GM10248 (cell line): ENCODE measurements at regions not wholly inside any gene's neighbourhood (a gene's known extent, or its start where the extent isn't known, plus 50 kb on each side); places are given as distances from the start of the nearest gene placed in this dataset.

Source experiments
- CTCF ChIA-PET: fragments of 300-600 bp; sonication (Branson Sonifier 250); formaldehyde crosslinking; extraction: SDS; loops from one replicate; lab custom pipeline; 2021; ENCODE audit warnings: antibody characterized with exemption; lab: Yijun Ruan, JAX
- POLR2A ChIA-PET: fragments of 350-650 bp; sonication (Branson Sonifier 250); formaldehyde crosslinking; extraction: SDS; loops from one replicate; lab custom pipeline; 2020; ENCODE audit warnings: antibody characterized with exemption; lab: Yijun Ruan, JAX
- DNase-seq: peaks from one replicate; pipeline ENCODE4 v3.0.0; 2012; ENCODE audit errors: extremely low spot score
- CTCF ChIP-seq: IDR thresholded peaks from 2 replicates; pipeline ENCODE4 v1.5.1; 2012; ENCODE audit warnings: mild to moderate bottlenecking, low read depth; ENCODE audit errors: extremely low read depth, missing control alignments, control extremely low read depth

- ChIA-PET POLR2A (no interaction called here), CTCF (interaction anchor here (1.2 to 5.1 kb wide), 2 partner anchors 12 to 16 kb away, joined by 3 to 27 read pairs; no protein-coding TSS in a partner anchor)
- DNase-seq: no peak
- TF ChIP-seq CTCF: no peak
Measured at GRCh38 chr12:125315771-125316170, 250.5 kb downstream of the AACS start.

GRCh38 chr12:125320177-125320576, 254.9 kb downstream of the AACS start:
- no peak for DNase-seq
- no peak for TF ChIP-seq CTCF
- ChIA-PET POLR2A (no interaction called here), CTCF (no interaction called here)

GRCh38 chr12:125324861-125325490, 259.7 kb downstream of the AACS start:
- DNase-seq: no peak
- no peak for TF ChIP-seq CTCF
- CTCF ChIA-PET: interaction anchor here (2.0 kb wide), 1 partner anchor 10 kb away, joined by 5 read pairs; no protein-coding TSS in a partner anchor
- POLR2A ChIA-PET: no interaction called here

- POLR2A ChIA-PET: no interaction called here
- CTCF ChIA-PET: interaction anchor here (1.0 kb wide), 1 partner anchor 1545 kb away, joined by 3 read pairs; no protein-coding TSS in a partner anchor
- no peak for DNase-seq
- TF ChIP-seq CTCF: no peak
Measured at GRCh38 chr12:125329239-125330102, 264.2 kb downstream of the AACS start.

GRCh38 chr12:125330645-125331341, 265.6 kb downstream of the AACS start:
- peak; percentile 88 for DNase-seq
- ChIA-PET CTCF (interaction anchor here (0.9 to 3.4 kb wide), 18 partner anchors 12 to 1545 kb away, joined by 3 to 27 read pairs (median 6); no protein-coding TSS in a partner anchor), POLR2A (no interaction called here)
- TF ChIP-seq CTCF: peak; percentile 92
